Erythroblast (primary cell): ENCODE measurements at regions not wholly inside any gene's neighbourhood (a gene's known extent, or its start where the extent isn't known, plus 50 kb on each side); places are given as distances from the start of the nearest gene placed in this dataset.

Experiments
- GATA1 ChIP-seq: IDR thresholded peaks from 2 replicates; pipeline ENCODE4 v1.6.1; 2011; ENCODE audit warnings: low read depth, mild to moderate bottlenecking, control low read depth, low read length, moderate library complexity
- POLR2A ChIP-seq: IDR thresholded peaks from 2 replicates; pipeline ENCODE4 v1.6.1; 2011; ENCODE audit warnings: mild to moderate bottlenecking, low read length

GRCh38 chr7:47066976-47067614 lies 514.8 kb downstream of the TNS3 start:
- TF ChIP-seq POLR2A (no peak), GATA1 (no peak)
